ENCODE measurements at regions not wholly inside any gene's neighbourhood (a gene's known extent, or its start where the extent isn't known, plus 50 kb on each side); places are given as distances from the start of the nearest gene placed in this dataset.
"Not testable (repeated sequence)": the region's sequence is repeated elsewhere in the genome, so short reads cannot be mapped to it uniquely, and the experiment has no call there.

DNA sequence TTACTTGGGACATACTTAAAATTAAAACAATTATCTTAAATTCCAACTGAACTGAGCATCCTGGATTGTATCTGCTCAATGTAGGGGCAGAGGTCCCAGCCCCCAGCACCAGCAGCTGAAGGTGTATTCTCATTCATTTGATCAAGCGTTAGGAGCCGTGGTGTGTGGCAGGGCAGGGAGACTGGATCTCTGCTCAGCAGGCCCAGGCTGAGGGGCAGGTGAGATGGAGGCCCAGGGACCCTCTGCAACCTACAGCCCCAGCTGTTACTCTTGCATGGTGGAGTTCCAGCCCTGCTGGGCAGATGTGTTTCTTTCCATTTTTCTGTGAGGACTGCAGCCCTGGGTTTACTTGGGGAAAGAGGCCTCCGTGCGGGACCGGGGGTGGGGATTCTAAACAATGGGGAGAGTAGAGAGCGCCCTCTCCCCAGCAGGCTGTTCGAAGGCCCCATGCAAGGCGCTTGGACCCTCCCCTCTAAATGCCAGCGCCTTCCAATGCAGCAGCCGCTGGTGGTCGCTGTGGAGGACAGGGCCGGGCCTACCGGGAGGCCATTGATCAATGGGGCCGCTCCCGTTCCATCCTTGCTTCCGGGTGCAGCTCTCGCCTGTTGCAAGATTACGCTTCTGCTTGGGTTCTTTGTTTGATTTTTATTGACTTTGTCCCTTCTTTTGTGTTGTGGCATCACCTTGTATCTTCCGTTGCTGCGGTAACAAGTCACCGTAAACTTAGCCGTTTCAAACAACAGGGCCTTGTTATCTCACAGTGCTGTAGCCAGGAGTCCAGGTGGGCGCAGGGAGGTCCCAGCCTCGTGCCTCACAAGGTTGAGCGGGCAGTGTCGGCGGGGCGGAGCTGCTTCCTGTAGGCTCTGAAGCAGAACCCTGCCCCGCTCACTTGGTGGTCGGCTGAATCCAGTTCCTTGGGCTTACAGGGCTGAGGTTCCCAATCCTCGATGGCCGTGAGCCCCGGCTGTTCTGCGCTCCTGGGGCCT lies 134.8 kb upstream of the PHACTR3 start:
- no peak overlapping the region for H3K4me3 ChIP-seq (ENCODE audit: low read length)
- H3K4me1 ChIP-seq (ENCODE audit: control insufficient read depth, insufficient read depth, low read length) = no peaks in the 10 kb centered on the region
- peaks cover 5% of the 10 kb centered on the region for H3K27me3 ChIP-seq (ENCODE audit: control insufficient read depth, insufficient read depth, low read length)
- H3K9ac ChIP-seq (ENCODE audit: low read length) = no peak overlapping the region
- no peaks in the 10 kb centered on the region for H3K9me3 ChIP-seq (ENCODE audit: control insufficient read depth, low read length)
- H3K36me3 ChIP-seq (ENCODE audit: control insufficient read depth, insufficient read depth, low read length) = no peaks in the 10 kb centered on the region

GRCh38 chr20:59470521-59470920 lies 133.8 kb upstream of the PHACTR3 start:
- Histone ChIP-seq H3K27me3 (ENCODE audit: control insufficient read depth, insufficient read depth, low read length) (peaks cover 5% of the 10 kb centered on the region), H3K9me3 (ENCODE audit: control insufficient read depth, low read length) (no peaks in the 10 kb centered on the region), H3K9ac (ENCODE audit: low read length) (no peak overlapping the region), H3K4me3 (ENCODE audit: low read length) (no peak overlapping the region), H3K36me3 (ENCODE audit: control insufficient read depth, insufficient read depth, low read length) (no peaks in the 10 kb centered on the region), H3K4me1 (ENCODE audit: control insufficient read depth, insufficient read depth, low read length) (no peaks in the 10 kb centered on the region)

- Histone ChIP-seq H3K9ac (ENCODE audit: low read length) (no peak overlapping the region), H3K4me3 (ENCODE audit: low read length) (no peak overlapping the region), H3K27me3 (ENCODE audit: control insufficient read depth, insufficient read depth, low read length) (peaks cover 5% of the 10 kb centered on the region), H3K4me1 (ENCODE audit: control insufficient read depth, insufficient read depth, low read length) (no peaks in the 10 kb centered on the region), H3K36me3 (ENCODE audit: control insufficient read depth, insufficient read depth, low read length) (no peaks in the 10 kb centered on the region), H3K9me3 (ENCODE audit: control insufficient read depth, low read length) (no peaks in the 10 kb centered on the region)
Observed at GRCh38 chr20:59471653-59472421, 132.5 kb upstream of the PHACTR3 start.

GRCh38 chr20:59473742-59474141 lies 130.6 kb upstream of the PHACTR3 start:
- H3K27me3 ChIP-seq (ENCODE audit: control insufficient read depth, insufficient read depth, low read length) = peaks cover 5% of the 10 kb centered on the region
- no peaks in the 10 kb centered on the region for H3K9me3 ChIP-seq (ENCODE audit: control insufficient read depth, low read length)
- H3K36me3 ChIP-seq (ENCODE audit: control insufficient read depth, insufficient read depth, low read length) = no peaks in the 10 kb centered on the region
- H3K4me3 ChIP-seq (ENCODE audit: low read length) = no peak overlapping the region
- H3K9ac ChIP-seq (ENCODE audit: low read length) = no peak overlapping the region
- no peaks in the 10 kb centered on the region for H3K4me1 ChIP-seq (ENCODE audit: control insufficient read depth, insufficient read depth, low read length)

DNA sequence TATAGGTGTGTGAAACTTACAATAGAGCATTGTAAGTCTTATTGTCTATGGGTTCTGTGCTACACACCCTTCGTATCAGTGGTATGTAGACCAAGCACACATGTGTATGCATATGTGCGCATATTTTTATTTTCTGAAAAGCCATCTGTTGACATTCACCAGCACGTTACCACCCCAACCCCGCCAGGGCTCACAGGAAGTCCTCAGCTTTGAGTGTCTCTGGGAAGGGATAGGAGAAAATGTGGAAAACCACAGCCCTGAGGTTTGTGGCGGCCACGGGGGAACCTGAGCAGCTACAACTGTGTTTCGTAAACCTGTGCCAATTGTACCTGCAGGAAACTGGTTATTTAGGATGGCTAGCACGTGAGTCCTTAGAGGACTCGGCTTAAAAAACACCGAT lies 123.3 kb upstream of the PHACTR3 start:
- H3K27me3 ChIP-seq (ENCODE audit: control insufficient read depth, insufficient read depth, low read length) = no peaks in the 10 kb centered on the region
- H3K4me3 ChIP-seq (ENCODE audit: low read length) = no peak overlapping the region
- no peaks in the 10 kb centered on the region for H3K36me3 ChIP-seq (ENCODE audit: control insufficient read depth, insufficient read depth, low read length)
- H3K9ac ChIP-seq (ENCODE audit: low read length) = no peak overlapping the region
- no peaks in the 10 kb centered on the region for H3K9me3 ChIP-seq (ENCODE audit: control insufficient read depth, low read length)
- H3K4me1 ChIP-seq (ENCODE audit: control insufficient read depth, insufficient read depth, low read length) = no peaks in the 10 kb centered on the region

DNA sequence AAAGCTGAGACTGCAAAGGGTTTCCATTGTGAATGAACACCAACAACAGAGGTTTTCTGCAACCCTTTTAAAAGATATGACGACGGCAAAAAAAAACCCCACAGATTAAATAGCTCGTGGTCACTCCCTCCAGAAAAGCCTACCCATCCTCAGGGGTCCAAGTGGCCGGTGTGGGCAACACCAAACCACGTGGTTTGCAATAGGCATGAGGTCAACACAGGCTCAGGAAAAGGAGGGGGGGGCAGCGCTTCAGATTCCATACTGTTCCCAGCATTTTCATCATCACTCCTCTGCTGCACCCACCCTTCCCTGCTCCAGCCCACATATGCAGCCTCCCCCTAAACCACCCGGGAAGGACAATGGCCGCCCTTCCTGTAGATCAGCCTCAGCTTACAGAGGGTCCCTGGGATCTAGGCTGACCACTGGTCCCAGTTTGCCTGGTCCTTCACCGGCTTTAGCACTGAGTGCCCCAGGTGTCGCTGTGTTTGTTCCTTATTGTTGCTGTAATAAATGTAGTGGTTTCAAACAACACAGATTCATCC lies 122.8 kb upstream of the PHACTR3 start:
- Histone ChIP-seq H3K9ac (ENCODE audit: low read length) (no peak overlapping the region), H3K4me3 (ENCODE audit: low read length) (no peak overlapping the region), H3K4me1 (ENCODE audit: control insufficient read depth, insufficient read depth, low read length) (no peaks in the 10 kb centered on the region), H3K27me3 (ENCODE audit: control insufficient read depth, insufficient read depth, low read length) (no peaks in the 10 kb centered on the region), H3K9me3 (ENCODE audit: control insufficient read depth, low read length) (no peaks in the 10 kb centered on the region), H3K36me3 (ENCODE audit: control insufficient read depth, insufficient read depth, low read length) (no peaks in the 10 kb centered on the region)

GRCh38 chr20:59482351-59483187 lies 121.8 kb upstream of the PHACTR3 start:
- Histone ChIP-seq H3K4me1 (ENCODE audit: control insufficient read depth, insufficient read depth, low read length) (no peaks in the 10 kb centered on the region), H3K27me3 (ENCODE audit: control insufficient read depth, insufficient read depth, low read length) (no peaks in the 10 kb centered on the region), H3K9me3 (ENCODE audit: control insufficient read depth, low read length) (no peaks in the 10 kb centered on the region), H3K36me3 (ENCODE audit: control insufficient read depth, insufficient read depth, low read length) (no peaks in the 10 kb centered on the region), H3K9ac (ENCODE audit: low read length) (no peak overlapping the region), H3K4me3 (ENCODE audit: low read length) (no peak overlapping the region)

GRCh38 chr20:59483481-59483880 lies 120.9 kb upstream of the PHACTR3 start:
- H3K9ac ChIP-seq (ENCODE audit: low read length) = no peak overlapping the region
- no peak overlapping the region for H3K4me3 ChIP-seq (ENCODE audit: low read length)
- no peaks in the 10 kb centered on the region for H3K27me3 ChIP-seq (ENCODE audit: control insufficient read depth, insufficient read depth, low read length)
- H3K4me1 ChIP-seq (ENCODE audit: control insufficient read depth, insufficient read depth, low read length) = no peaks in the 10 kb centered on the region
- no peaks in the 10 kb centered on the region for H3K36me3 ChIP-seq (ENCODE audit: control insufficient read depth, insufficient read depth, low read length)
- no peaks in the 10 kb centered on the region for H3K9me3 ChIP-seq (ENCODE audit: control insufficient read depth, low read length)

GRCh38 chr20:59484228-59484627 lies 120.1 kb upstream of the PHACTR3 start:
- Histone ChIP-seq H3K9ac (ENCODE audit: low read length) (no peak overlapping the region), H3K4me3 (ENCODE audit: low read length) (no peak overlapping the region), H3K4me1 (ENCODE audit: control insufficient read depth, insufficient read depth, low read length) (no peaks in the 10 kb centered on the region), H3K27me3 (ENCODE audit: control insufficient read depth, insufficient read depth, low read length) (no peaks in the 10 kb centered on the region), H3K36me3 (ENCODE audit: control insufficient read depth, insufficient read depth, low read length) (no peaks in the 10 kb centered on the region), H3K9me3 (ENCODE audit: control insufficient read depth, low read length) (no peaks in the 10 kb centered on the region)

DNA sequence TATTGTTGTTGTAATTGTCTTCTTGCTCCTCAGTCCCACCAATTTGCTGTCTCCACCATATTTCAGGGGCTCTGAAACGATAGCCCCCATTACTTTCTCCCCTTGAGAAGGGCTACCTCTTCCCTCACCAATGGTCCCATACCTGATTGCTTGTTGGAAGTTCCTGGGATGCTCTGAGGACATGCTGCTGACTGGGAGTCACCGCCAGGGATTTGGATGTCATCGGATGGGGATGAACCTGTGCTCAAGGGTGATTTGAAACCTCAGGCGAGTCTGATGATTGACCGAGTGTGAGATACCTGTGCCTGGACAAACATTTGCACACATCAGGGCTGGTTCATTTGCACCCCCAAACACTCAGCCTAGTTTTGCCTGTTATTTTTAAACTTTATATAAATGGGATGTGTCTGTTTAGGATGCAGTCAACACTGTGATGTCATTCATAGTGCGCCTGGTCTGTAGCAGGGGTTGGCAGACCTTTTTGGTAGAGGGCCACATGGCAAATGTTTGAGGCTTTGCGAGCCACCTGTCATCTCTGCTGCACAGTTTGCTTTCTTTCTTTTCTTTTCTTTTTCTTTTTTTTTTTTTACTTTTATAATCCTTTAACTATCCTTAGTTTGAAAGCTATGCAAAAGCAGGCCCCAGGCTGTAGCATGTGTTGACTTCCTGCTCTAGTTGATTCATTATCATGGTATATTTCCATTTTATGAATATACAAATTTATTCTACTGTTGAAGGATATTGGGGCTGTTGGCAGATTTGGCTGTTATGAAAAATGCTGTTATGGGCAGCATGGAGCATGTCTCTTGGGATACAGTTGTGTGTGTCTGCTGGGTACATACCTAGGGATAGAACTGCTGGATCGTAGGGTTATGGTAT lies 118.5 kb upstream of the PHACTR3 start:
- Histone ChIP-seq H3K4me1 (ENCODE audit: control insufficient read depth, insufficient read depth, low read length) (no peaks in the 10 kb centered on the region), H3K4me3 (ENCODE audit: low read length) (no peak overlapping the region), H3K9ac (ENCODE audit: low read length) (no peak overlapping the region), H3K36me3 (ENCODE audit: control insufficient read depth, insufficient read depth, low read length) (no peaks in the 10 kb centered on the region), H3K27me3 (ENCODE audit: control insufficient read depth, insufficient read depth, low read length) (no peaks in the 10 kb centered on the region), H3K9me3 (ENCODE audit: control insufficient read depth, low read length) (no peaks in the 10 kb centered on the region)

DNA sequence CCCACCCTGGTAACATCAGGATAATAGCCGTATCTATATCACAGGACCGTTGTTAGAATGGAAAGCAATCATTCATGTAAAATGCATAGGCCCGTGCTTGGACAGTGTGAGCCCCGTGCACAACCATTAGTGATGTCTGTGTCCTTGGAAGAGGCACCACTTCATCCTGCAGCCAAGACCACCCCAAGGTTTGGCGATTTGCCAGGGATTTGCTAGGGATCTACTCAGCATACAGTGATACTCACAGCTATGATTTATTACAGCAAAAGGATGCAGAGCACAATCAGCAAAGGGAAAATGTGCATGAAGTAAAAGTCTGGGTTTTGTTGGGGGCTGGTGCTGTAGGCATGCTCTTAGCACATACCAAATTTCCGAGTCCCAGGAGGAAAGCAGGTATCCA lies 115.9 kb upstream of the PHACTR3 start:
- H3K27me3 ChIP-seq (ENCODE audit: control insufficient read depth, insufficient read depth, low read length); H3K36me3 ChIP-seq (ENCODE audit: control insufficient read depth, insufficient read depth, low read length); H3K4me3 ChIP-seq (ENCODE audit: low read length); H3K4me1 ChIP-seq (ENCODE audit: control insufficient read depth, insufficient read depth, low read length); H3K9me3 ChIP-seq (ENCODE audit: control insufficient read depth, low read length); H3K9ac ChIP-seq (ENCODE audit: low read length): not testable (repeated sequence)
